SKM-1 (cell line): ENCODE measurements at regions not wholly inside any gene's neighbourhood (a gene's known extent, or its start where the extent isn't known, plus 50 kb on each side); places are given as distances from the start of the nearest gene placed in this dataset.

Source experiments
- DNase-seq: peaks from one replicate; lab custom pipeline; 2025; ENCODE audit not compliant: unreplicated experiment; lab: John Stamatoyannopoulos, UW

- DNase-seq: no peak
Measured at GRCh38 chr2:136223274-136223673, 105.3 kb upstream of the CXCR4 start.

- no peak for DNase-seq
Measured at GRCh38 chr2:136222862-136223261, 104.9 kb upstream of the CXCR4 start.

- DNase-seq: no peak
Measured at GRCh38 chr2:136221026-136221425, 103.1 kb upstream of the CXCR4 start.

- DNase-seq: no peak
Measured at GRCh38 chr2:136219963-136220362, 102.0 kb upstream of the CXCR4 start.

- no peak for DNase-seq
Measured at GRCh38 chr2:136219341-136219740, 101.4 kb upstream of the CXCR4 start.

- DNase-seq: no peak
Measured at GRCh38 chr2:136217996-136218395, 100.0 kb upstream of the CXCR4 start.

GRCh38 chr2:136215908-136216472, 98.0 kb upstream of the CXCR4 start:
- peak; percentile 80 for DNase-seq

- no peak for DNase-seq
Measured at GRCh38 chr2:136215449-136215848, 97.5 kb upstream of the CXCR4 start.

- peak; percentile 92 for DNase-seq
Measured at GRCh38 chr2:136214307-136215200, 96.6 kb upstream of the CXCR4 start.

GRCh38 chr2:136213836-136214235, 95.9 kb upstream of the CXCR4 start:
- no peak for DNase-seq

GRCh38 chr2:136212426-136213378, 94.8 kb upstream of the CXCR4 start:
- no peak for DNase-seq

- no peak for DNase-seq
Measured at GRCh38 chr2:136211701-136212100, 93.8 kb upstream of the CXCR4 start.

- DNase-seq: no peak
Measured at GRCh38 chr2:136210822-136211221, 92.9 kb upstream of the CXCR4 start.

- DNase-seq: no peak
Measured at GRCh38 chr2:136210455-136210805, 92.5 kb upstream of the CXCR4 start.

- DNase-seq: no peak
Measured at GRCh38 chr2:136209561-136210454, 91.9 kb upstream of the CXCR4 start.

- no peak for DNase-seq
Measured at GRCh38 chr2:136208682-136209420, 90.9 kb upstream of the CXCR4 start.

- no peak for DNase-seq
Measured at GRCh38 chr2:136207665-136208064, 89.7 kb upstream of the CXCR4 start.

- peak; percentile 85 for DNase-seq
Measured at GRCh38 chr2:136207030-136207623, 89.2 kb upstream of the CXCR4 start.

- no peak for DNase-seq
Measured at GRCh38 chr2:136206613-136207012, 88.7 kb upstream of the CXCR4 start.
